ENCODE measurements at regions not wholly inside any gene's neighbourhood (a gene's known extent, or its start where the extent isn't known, plus 50 kb on each side); places are given as distances from the start of the nearest gene placed in this dataset.

GRCh38 chr16:85231959-85232358 is 119.7 kb upstream of the CIBAR2 start:
- Mint-ChIP-seq H3K4me1 (ENCODE audit: low read depth) (peaks cover 12% of the 10 kb centered on the region), H3K4me3 (ENCODE audit: low read depth) (no peak overlapping the region), H3K9me3 (ENCODE audit: low read depth) (no peaks in the 10 kb centered on the region), H3K27ac (no peak overlapping the region), H3K36me3 (ENCODE audit: insufficient read depth) (no peaks in the 10 kb centered on the region), H3K27me3 (peaks cover 15% of the 10 kb centered on the region)
- no peak for TF ChIP-seq CTCF (IDR thresholded peaks at IDR 0.05; ENCODE audit: unreplicated experiment)
- no peak for DNase-seq (ENCODE audit: low spot score, unreplicated experiment)

- H3K27me3 Mint-ChIP-seq = peaks cover 12% of the 10 kb centered on the region
- peaks cover 7% of the 10 kb centered on the region for H3K4me1 Mint-ChIP-seq (ENCODE audit: low read depth)
- no peak overlapping the region for H3K4me3 Mint-ChIP-seq (ENCODE audit: low read depth)
- H3K36me3 Mint-ChIP-seq (ENCODE audit: insufficient read depth) = no peaks in the 10 kb centered on the region
- no peak overlapping the region for H3K27ac Mint-ChIP-seq
- TF ChIP-seq CTCF (IDR thresholded peaks at IDR 0.05; ENCODE audit: unreplicated experiment) = no peak
- no peak for DNase-seq (ENCODE audit: low spot score, unreplicated experiment)
- H3K9me3 Mint-ChIP-seq (ENCODE audit: low read depth) = no peaks in the 10 kb centered on the region
Measured at GRCh38 chr16:85232369-85233142, 120.3 kb upstream of the CIBAR2 start.

- TF ChIP-seq CTCF (IDR thresholded peaks at IDR 0.05; ENCODE audit: unreplicated experiment) = no peak
- no peak for DNase-seq (ENCODE audit: low spot score, unreplicated experiment)
- Mint-ChIP-seq H3K4me3 (ENCODE audit: low read depth) (no peak overlapping the region), H3K36me3 (ENCODE audit: insufficient read depth) (no peaks in the 10 kb centered on the region), H3K27ac (no peak overlapping the region), H3K27me3 (peaks cover 15% of the 10 kb centered on the region), H3K9me3 (ENCODE audit: low read depth) (no peaks in the 10 kb centered on the region), H3K4me1 (ENCODE audit: low read depth) (peaks cover under 1% of the 10 kb centered on the region)
Measured at GRCh38 chr16:85233516-85233915, 121.2 kb upstream of the CIBAR2 start.

DNA sequence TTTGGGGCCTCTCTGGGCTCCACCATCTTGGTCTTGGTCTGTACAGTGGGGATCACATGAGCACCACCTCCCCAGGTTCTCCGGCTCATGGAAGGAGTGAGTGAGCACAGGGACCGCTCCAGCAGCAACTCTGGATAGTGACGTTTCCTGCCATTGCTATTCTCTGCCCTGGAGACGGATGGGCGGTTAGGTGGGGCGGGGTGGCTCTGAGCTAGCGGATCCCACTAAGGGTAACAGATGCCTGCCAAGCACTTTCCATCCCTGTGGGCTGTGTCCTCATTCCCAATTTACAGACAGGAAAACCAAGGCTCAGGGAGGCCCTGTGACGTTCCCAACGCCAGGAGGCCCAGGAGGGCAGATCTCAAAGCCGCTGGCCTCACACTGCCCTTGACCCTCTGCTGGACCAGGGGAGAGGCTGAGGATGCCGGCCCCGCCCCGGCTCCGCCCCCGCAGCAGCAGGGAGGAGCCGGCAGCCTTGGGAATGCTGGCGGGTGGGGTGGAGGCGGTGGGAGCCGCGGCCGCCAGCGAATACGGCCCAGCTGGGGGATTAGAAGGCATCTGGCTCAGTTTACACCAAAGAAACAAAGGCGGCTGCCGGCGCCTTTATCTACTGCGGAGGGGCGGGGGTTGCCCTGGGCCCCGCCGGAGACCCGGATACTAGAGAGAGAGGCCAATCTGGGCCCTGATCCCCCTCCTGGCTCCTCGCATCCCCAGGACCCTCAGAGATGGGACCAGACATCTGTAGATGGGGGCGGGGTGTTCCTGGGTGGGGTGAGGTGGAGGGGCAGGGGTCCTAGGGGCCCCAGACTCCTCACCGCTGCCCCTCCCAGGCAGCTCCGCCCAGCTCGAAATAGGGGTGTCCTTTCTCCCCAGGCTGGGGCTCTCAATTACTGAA is 122.3 kb upstream of the CIBAR2 start:
- TF ChIP-seq CTCF (IDR thresholded peaks at IDR 0.05; ENCODE audit: unreplicated experiment) = peak; percentile 11
- DNase-seq (ENCODE audit: low spot score, unreplicated experiment) = peak; percentile 56
- Mint-ChIP-seq H3K36me3 (ENCODE audit: insufficient read depth) (no peaks in the 10 kb centered on the region), H3K27me3 (peaks cover 16% of the 10 kb centered on the region), H3K9me3 (ENCODE audit: low read depth) (no peaks in the 10 kb centered on the region), H3K4me3 (ENCODE audit: low read depth) (peak overlapping the region; percentile 59), H3K4me1 (ENCODE audit: low read depth) (no peaks in the 10 kb centered on the region), H3K27ac (peak overlapping the region; percentile 45)

DNA sequence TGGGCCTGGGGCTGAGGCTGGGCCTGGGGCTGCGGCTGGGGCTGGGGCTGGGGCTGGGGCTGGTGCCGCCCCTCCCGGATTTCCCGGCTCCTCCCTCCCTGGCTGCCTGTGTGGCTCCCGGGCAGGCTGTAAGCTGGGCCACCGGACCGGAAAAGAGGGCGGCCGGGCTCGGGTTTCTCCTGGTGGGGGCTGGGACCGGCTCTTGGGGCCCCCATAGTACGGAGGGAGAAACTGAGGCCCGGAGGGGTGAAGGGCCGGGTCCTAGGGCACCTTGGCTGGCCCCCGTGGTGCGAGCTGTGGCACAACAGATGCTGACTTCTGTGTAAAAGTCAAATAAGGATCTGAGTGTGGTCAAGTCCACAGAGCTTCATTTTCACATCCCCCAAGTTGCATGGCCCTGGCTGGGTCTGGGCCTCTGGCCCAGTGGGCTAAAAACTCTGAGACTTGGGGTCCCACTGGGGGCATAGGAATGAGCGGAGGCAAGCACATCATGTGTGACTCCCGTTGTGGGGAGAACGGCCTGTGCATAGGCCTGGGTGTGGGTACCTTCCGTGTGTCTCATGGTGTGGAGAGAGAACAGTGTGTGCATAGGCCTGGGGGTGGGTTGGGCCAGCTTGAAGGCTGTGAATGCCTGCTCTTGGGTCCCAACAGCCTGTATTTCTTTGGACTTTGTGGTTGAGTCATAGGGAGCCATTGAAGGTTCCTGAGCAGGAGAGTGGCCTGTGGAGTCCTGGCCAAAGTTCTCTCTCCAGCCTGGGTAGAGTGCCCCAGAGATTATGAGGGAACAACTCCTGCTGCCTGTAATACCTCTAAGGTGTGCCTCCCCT is 123.9 kb upstream of the CIBAR2 start:
- no peaks in the 10 kb centered on the region for H3K36me3 Mint-ChIP-seq (ENCODE audit: insufficient read depth)
- H3K4me1 Mint-ChIP-seq (ENCODE audit: low read depth) = no peaks in the 10 kb centered on the region
- no peaks in the 10 kb centered on the region for H3K9me3 Mint-ChIP-seq (ENCODE audit: low read depth)
- no peak for DNase-seq (ENCODE audit: low spot score, unreplicated experiment)
- no peak for TF ChIP-seq CTCF (IDR thresholded peaks at IDR 0.05; ENCODE audit: unreplicated experiment)
- peak overlapping the region; percentile 35 for H3K4me3 Mint-ChIP-seq (ENCODE audit: low read depth)
- H3K27me3 Mint-ChIP-seq = peaks cover 14% of the 10 kb centered on the region
- H3K27ac Mint-ChIP-seq = no peak overlapping the region
